Dermis blood vessel endothelial cell (primary cell): ENCODE measurements at regions not wholly inside any gene's neighbourhood (a gene's known extent, or its start where the extent isn't known, plus 50 kb on each side); places are given as distances from the start of the nearest gene placed in this dataset.

ENCODE experiments used
- DNase-seq: peaks from one replicate; pipeline ENCODE4 v3.0.0; 2010

GRCh38 chr10:43965918-43966570 lies 317.4 kb upstream of the ZNF32 start:
- DNase-seq, result no peak

GRCh38 chr10:43965033-43965917 lies 316.6 kb upstream of the ZNF32 start:
- peak; percentile 77 for DNase-seq

GRCh38 chr10:43964486-43964885 lies 315.8 kb upstream of the ZNF32 start:
- peak; percentile 36 for DNase-seq

DNA sequence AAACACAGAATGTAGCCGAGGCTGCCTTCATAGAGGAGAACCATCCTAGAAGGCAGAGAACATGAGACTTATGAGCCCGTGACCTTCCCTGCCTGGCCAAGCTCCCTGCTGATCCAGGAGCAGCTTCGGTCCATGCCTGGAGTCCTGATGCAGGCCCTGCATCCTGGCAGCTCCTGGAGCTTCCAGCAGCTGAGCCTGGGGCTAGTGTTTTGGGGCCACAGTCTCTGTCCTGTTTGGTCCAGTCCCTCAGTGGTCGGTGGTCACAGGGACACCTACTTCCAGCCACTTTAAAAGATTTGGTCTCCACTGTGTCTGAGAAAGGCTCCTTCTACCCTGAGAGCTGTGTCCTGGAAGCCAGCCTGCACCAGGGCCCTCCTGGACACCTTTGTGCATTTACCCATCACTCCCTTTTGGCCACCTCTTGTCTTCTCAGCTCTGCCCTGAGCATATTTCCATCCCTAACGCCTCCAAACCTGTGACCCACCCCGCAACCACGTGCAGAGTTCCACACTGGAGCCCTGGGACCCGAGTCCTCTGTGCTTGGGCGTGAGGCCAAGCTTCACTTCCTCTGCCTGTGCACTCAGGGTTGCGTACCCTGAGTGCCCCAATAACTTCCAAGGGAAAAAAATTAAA lies 315.2 kb upstream of the ZNF32 start:
- DNase-seq, result peak; percentile 5

- no peak for DNase-seq
Measured at GRCh38 chr10:43963379-43963778, 314.7 kb upstream of the ZNF32 start.

DNA sequence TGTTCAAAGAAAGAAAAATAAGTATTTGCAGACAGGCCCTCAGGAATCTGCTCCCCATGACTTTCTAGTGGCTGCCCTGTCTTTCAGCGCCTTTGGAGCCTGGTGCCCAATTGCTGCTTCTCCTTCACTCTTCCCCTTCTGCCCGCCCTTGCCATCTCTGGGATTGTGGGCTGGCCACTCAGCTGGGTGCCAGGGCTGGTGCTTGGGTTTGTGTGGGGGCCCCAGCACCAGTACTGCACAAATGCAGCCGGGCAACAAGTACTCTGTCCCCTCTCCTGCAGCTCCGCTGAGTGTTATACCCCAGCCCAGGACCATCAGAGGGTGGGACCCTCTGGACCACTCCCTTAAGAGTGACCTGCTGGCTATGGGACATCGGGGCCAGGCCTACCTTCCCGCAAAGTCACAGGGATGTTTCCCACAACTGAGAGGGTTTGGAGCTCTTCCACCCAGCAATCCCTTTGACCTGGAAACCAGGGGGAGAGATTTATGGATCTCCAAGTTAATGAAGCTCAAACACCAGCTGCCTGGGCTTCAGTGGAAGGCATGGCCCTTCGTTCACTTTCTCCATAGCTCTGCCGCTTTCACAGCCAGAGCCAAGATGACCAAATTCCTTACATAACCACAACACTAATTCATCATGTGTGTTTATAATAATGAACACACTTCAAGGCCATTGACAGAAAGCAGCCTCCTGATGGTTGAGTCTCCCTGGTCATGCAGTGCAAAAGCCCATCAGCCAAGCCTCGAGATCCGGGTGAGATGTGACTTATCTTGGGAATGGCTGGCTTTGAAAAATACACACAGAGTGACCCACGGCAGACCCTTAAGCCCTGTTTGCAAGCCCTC lies 313.9 kb upstream of the ZNF32 start:
- no peak for DNase-seq

GRCh38 chr10:43961523-43962345 lies 313.1 kb upstream of the ZNF32 start:
- DNase-seq, result no peak

GRCh38 chr10:43960981-43961380 lies 312.3 kb upstream of the ZNF32 start:
- DNase-seq, result no peak

DNA sequence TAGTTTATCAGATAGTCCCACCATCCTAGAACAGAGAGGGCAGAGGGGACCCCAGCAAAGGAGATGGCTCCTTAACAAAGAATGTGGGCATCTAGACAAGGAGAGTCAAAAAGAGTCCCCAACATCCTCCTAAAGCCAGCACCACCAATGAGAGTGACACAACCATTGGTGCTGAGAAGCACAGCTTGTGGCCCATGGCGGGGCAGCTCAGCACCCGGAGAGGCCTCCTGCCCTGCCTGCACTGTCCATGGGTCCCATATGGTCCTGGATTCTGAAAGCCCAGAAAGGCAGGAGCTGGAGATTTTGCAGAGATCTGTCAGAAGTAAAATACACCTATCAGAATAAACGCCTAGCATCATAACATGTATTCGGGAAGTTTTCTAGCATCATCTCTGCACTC lies 311.8 kb upstream of the ZNF32 start:
- DNase-seq, result no peak

DNA sequence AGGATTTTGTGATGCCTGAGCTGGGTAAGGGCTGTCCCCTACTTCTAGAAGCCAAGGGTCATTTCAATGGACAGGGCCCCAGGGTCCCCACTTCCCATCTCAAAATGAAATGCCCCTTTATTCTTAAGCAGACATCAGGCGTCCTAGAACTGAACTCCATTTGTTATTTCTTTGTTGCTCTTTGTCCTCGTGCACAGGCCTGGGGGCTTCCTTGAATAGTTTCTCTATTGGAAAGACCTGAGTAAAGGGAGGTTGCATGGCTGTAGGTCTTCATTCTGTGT lies 311.4 kb upstream of the ZNF32 start:
- DNase-seq, result no peak

GRCh38 chr10:43959364-43960134 lies 310.9 kb upstream of the ZNF32 start:
- DNase-seq, result no peak

GRCh38 chr10:43958964-43959363 lies 310.3 kb upstream of the ZNF32 start:
- DNase-seq, result no peak

DNA sequence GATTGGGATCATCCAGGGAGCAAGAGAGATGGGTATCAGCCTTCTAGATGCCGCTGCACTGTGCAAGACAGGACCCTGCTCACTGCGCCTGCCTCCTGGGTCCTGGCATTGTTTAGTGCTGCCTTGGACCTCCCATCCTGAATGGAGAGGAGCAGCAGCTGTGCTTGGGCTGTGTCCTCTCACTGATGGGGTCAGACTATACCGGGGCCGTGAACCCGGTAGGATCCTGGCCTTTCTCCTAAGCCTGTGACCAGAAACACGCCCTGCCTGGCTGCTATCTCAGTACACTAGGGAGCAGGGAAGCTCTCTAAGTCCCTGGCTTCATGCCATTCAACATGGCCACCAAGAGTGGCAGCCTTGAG lies 309.4 kb upstream of the ZNF32 start:
- no peak for DNase-seq

- no peak for DNase-seq
Measured at GRCh38 chr10:43957267-43958070, 308.8 kb upstream of the ZNF32 start.

GRCh38 chr10:43955978-43956377 lies 307.3 kb upstream of the ZNF32 start:
- no peak for DNase-seq

- DNase-seq, result no peak
Measured at GRCh38 chr10:43955002-43955596, 306.4 kb upstream of the ZNF32 start.

DNA sequence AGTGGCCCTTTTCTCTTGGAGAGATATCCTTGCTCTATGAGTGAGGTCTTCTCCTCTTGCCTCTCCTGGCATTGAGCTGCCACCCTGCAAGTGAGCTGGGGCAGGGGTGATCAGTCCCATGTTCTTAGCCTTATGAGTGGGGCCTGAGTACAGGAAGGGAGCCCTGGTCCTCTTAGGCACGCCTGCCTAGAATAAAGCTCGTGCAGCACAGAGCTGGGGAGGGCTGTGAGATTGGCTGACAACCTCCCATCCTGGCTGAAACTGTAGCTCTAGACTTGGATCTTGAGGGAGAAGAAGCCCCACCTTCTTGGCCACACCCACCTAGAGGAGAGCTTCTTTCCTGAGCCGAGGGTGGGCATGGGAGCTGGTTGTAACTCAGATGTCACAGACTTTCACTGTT lies 305.0 kb upstream of the ZNF32 start:
- no peak for DNase-seq

DNA sequence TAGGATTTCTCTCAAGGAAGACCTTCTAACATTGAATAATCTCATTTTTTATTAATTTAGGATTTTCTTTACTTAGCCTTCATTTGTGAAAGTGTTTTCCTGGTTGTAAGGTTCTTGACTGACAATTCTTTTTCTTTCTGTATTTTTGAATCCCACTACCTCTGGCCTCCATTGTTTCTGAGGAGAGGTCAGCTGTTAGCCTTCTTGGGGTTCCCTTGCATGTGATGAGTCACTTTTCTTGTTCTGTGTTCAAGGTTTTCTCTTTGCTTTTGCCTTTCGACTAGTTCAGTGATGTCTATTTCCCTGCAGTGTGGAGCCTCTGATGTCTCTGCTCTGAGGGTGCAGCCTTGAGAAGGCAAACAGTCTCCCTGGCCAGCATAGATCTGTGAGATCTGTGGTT lies 304.1 kb upstream of the ZNF32 start:
- DNase-seq, result no peak

- peak; percentile 49 for DNase-seq
Measured at GRCh38 chr10:43949351-43949750, 300.7 kb upstream of the ZNF32 start.

GRCh38 chr10:43946445-43946844 lies 297.8 kb upstream of the ZNF32 start:
- no peak for DNase-seq
